ENCODE measurements at regions not wholly inside any gene's neighbourhood (a gene's known extent, or its start where the extent isn't known, plus 50 kb on each side); places are given as distances from the start of the nearest gene placed in this dataset.

GRCh38 chr12:131415781-131416180 lies 295.1 kb upstream of the SFSWAP start:
- no peaks in the 10 kb centered on the region for H3F3A ChIP-seq (ENCODE audit: insufficient read depth, low read length)
- H3K4me3 ChIP-seq (ENCODE audit: low read depth, low read length, poor library complexity, severe bottlenecking), result no peak overlapping the region
- no peaks in the 10 kb centered on the region for H3K9me2 ChIP-seq (ENCODE audit: low read depth, low read length)
- H3K9me3 ChIP-seq (ENCODE audit: low read length), result no peaks in the 10 kb centered on the region
- no peaks in the 10 kb centered on the region for H3K4me1 ChIP-seq (ENCODE audit: insufficient read depth, low read length, severe bottlenecking)
- no peak overlapping the region for H2AFZ ChIP-seq (ENCODE audit: low read length)
- H3K4me2 ChIP-seq (ENCODE audit: low read length), result no peak overlapping the region
- H3K9ac ChIP-seq (ENCODE audit: low read length), result no peak overlapping the region
- no peaks in the 10 kb centered on the region for H3K27me3 ChIP-seq (ENCODE audit: insufficient read depth, low read length)
- TF ChIP-seq CTCF (IDR thresholded peaks at IDR 0.05; ENCODE audit: low read length) (no peak), EZH2 (IDR thresholded peaks at IDR 0.05; ENCODE audit: borderline replicate concordance, low read length) (no peak)
- H3K79me2 ChIP-seq (ENCODE audit: insufficient read depth, low read length), result no peaks in the 10 kb centered on the region
- H3K27ac ChIP-seq (ENCODE audit: low read depth, low read length, poor library complexity, severe bottlenecking), result no peak overlapping the region
- no peaks in the 10 kb centered on the region for H4K20me1 ChIP-seq (ENCODE audit: insufficient read depth, low read length)
- no peaks in the 10 kb centered on the region for H3K36me3 ChIP-seq (ENCODE audit: insufficient read depth, low read length)

GRCh38 chr12:131418121-131418520 lies 292.8 kb upstream of the SFSWAP start:
- Histone ChIP-seq H3K27me3 (ENCODE audit: insufficient read depth, low read length) (0 out of 2 replicates have a peak, but pooled peaks cover 4% of the 10 kb centered on the region), H3K9ac (ENCODE audit: low read length) (no peak overlapping the region), H2AFZ (ENCODE audit: low read length) (no peak overlapping the region), H3K4me2 (ENCODE audit: low read length) (no peak overlapping the region), H3K79me2 (ENCODE audit: insufficient read depth, low read length) (no peaks in the 10 kb centered on the region), H3F3A (ENCODE audit: insufficient read depth, low read length) (no peaks in the 10 kb centered on the region), H3K4me3 (ENCODE audit: low read depth, low read length, poor library complexity, severe bottlenecking) (no peak overlapping the region), H3K27ac (ENCODE audit: low read depth, low read length, poor library complexity, severe bottlenecking) (no peak overlapping the region), H4K20me1 (ENCODE audit: insufficient read depth, low read length) (no peaks in the 10 kb centered on the region), H3K4me1 (ENCODE audit: insufficient read depth, low read length, severe bottlenecking) (no peaks in the 10 kb centered on the region), H3K9me3 (ENCODE audit: low read length) (no peaks in the 10 kb centered on the region), H3K36me3 (ENCODE audit: insufficient read depth, low read length) (no peaks in the 10 kb centered on the region), H3K9me2 (ENCODE audit: low read depth, low read length) (no peaks in the 10 kb centered on the region)
- no peak for TF ChIP-seq EZH2 (IDR thresholded peaks at IDR 0.05; ENCODE audit: borderline replicate concordance, low read length)
- TF ChIP-seq CTCF (IDR thresholded peaks at IDR 0.05; ENCODE audit: low read length), result no peak

GRCh38 chr12:131418884-131419283 lies 292.0 kb upstream of the SFSWAP start:
- Histone ChIP-seq H3K79me2 (ENCODE audit: insufficient read depth, low read length) (no peaks in the 10 kb centered on the region), H4K20me1 (ENCODE audit: insufficient read depth, low read length) (no peaks in the 10 kb centered on the region), H3K27ac (ENCODE audit: low read depth, low read length, poor library complexity, severe bottlenecking) (no peak overlapping the region), H3K9ac (ENCODE audit: low read length) (no peak overlapping the region), H3K36me3 (ENCODE audit: insufficient read depth, low read length) (no peaks in the 10 kb centered on the region), H2AFZ (ENCODE audit: low read length) (no peak overlapping the region), H3K9me3 (ENCODE audit: low read length) (no peaks in the 10 kb centered on the region), H3K27me3 (ENCODE audit: insufficient read depth, low read length) (0 out of 2 replicates have a peak, but pooled peaks cover 4% of the 10 kb centered on the region), H3K4me2 (ENCODE audit: low read length) (no peak overlapping the region), H3K4me1 (ENCODE audit: insufficient read depth, low read length, severe bottlenecking) (no peaks in the 10 kb centered on the region), H3F3A (ENCODE audit: insufficient read depth, low read length) (no peaks in the 10 kb centered on the region), H3K4me3 (ENCODE audit: low read depth, low read length, poor library complexity, severe bottlenecking) (no peak overlapping the region), H3K9me2 (ENCODE audit: low read depth, low read length) (no peaks in the 10 kb centered on the region)
- TF ChIP-seq CTCF (IDR thresholded peaks at IDR 0.05; ENCODE audit: low read length) (no peak), EZH2 (IDR thresholded peaks at IDR 0.05; ENCODE audit: borderline replicate concordance, low read length) (no peak)

Data from OCI-LY1 (cell line).